ENCODE measurements at regions not wholly inside any gene's neighbourhood (a gene's known extent, or its start where the extent isn't known, plus 50 kb on each side); places are given as distances from the start of the nearest gene placed in this dataset.

- no peak for DNase-seq
These were observed 427.4 kb downstream of the CETN3 start for GRCh38 chr5:89981878-89982773.

GRCh38 chr5:89981021-89981420 is 428.5 kb downstream of the CETN3 start:
- no peak for DNase-seq

GRCh38 chr5:89973516-89973915 is 436.0 kb downstream of the CETN3 start:
- DNase-seq, result no peak

- no peak for DNase-seq
These were observed 436.7 kb downstream of the CETN3 start for GRCh38 chr5:89972901-89973300.

GRCh38 chr5:89968958-89969381 is 440.6 kb downstream of the CETN3 start:
- peak; percentile 27 for DNase-seq

GRCh38 chr5:89967771-89968444 is 441.6 kb downstream of the CETN3 start:
- no peak for DNase-seq

- DNase-seq, result no peak
These were observed 452.7 kb downstream of the CETN3 start for GRCh38 chr5:89956838-89957237.

GRCh38 chr5:89954916-89955315 is 454.6 kb downstream of the CETN3 start:
- no peak for DNase-seq

- DNase-seq, result no peak
These were observed 457.7 kb downstream of the CETN3 start for GRCh38 chr5:89951876-89952275.

- no peak for DNase-seq
These were observed 459.3 kb downstream of the CETN3 start for GRCh38 chr5:89950234-89950633.

GRCh38 chr5:89948977-89949376 is 460.6 kb downstream of the CETN3 start:
- no peak for DNase-seq

- no peak for DNase-seq
These were observed 462.6 kb downstream of the CETN3 start for GRCh38 chr5:89946916-89947315.

- DNase-seq, result no peak
These were observed 463.0 kb downstream of the CETN3 start for GRCh38 chr5:89946508-89946907.

- DNase-seq, result no peak
These were observed 467.4 kb downstream of the CETN3 start for GRCh38 chr5:89942171-89942570.

GRCh38 chr5:89936576-89936975 is 473.0 kb downstream of the CETN3 start:
- no peak for DNase-seq

GRCh38 chr5:89934069-89934468 is 475.5 kb downstream of the CETN3 start:
- no peak for DNase-seq

- DNase-seq, result no peak
These were observed 476.8 kb downstream of the CETN3 start for GRCh38 chr5:89932771-89933181.

GRCh38 chr5:89930591-89931392 is 478.8 kb downstream of the CETN3 start:
- DNase-seq, result no peak

- DNase-seq, result no peak
These were observed 479.7 kb downstream of the CETN3 start for GRCh38 chr5:89929834-89930233.

- no peak for DNase-seq
These were observed 480.4 kb downstream of the CETN3 start for GRCh38 chr5:89929173-89929572.

- no peak for DNase-seq
These were observed 487.4 kb downstream of the CETN3 start for GRCh38 chr5:89922161-89922560.

GRCh38 chr5:89917112-89917511 is 492.4 kb downstream of the CETN3 start:
- no peak for DNase-seq

- DNase-seq, result no peak
These were observed 493.4 kb downstream of the CETN3 start for GRCh38 chr5:89916131-89916530.
